HG03064 (cell line): ENCODE measurements at regions not wholly inside any gene's neighbourhood (a gene's known extent, or its start where the extent isn't known, plus 50 kb on each side); places are given as distances from the start of the nearest gene placed in this dataset.

ENCODE experiments used
- ATAC-seq: cut with Tn5 transposase; IDR thresholded peaks from one replicate; pipeline ENCODE4 v1.9.1; 2021; ENCODE audit warnings: low read depth; ENCODE audit not compliant: unreplicated experiment

- ATAC-seq: no peak
Observed at GRCh38 chr4:155077452-155078229, 130.8 kb upstream of the NPY2R start.

- ATAC-seq: no peak
Observed at GRCh38 chr4:155079871-155080270, 128.6 kb upstream of the NPY2R start.

GRCh38 chr4:155081222-155081621, 127.2 kb upstream of the NPY2R start:
- ATAC-seq: no peak

- ATAC-seq: no peak
Observed at GRCh38 chr4:155085843-155086530, 122.4 kb upstream of the NPY2R start.

- no peak for ATAC-seq
Observed at GRCh38 chr4:155094201-155094820, 114.1 kb upstream of the NPY2R start.

GRCh38 chr4:155099231-155099630, 109.2 kb upstream of the NPY2R start:
- no peak for ATAC-seq

- no peak for ATAC-seq
Observed at GRCh38 chr4:155106629-155107028, 101.8 kb upstream of the NPY2R start.

- no peak for ATAC-seq
Observed at GRCh38 chr4:155107059-155107458, 101.4 kb upstream of the NPY2R start.

GRCh38 chr4:155114790-155115189, 93.6 kb upstream of the NPY2R start:
- no peak for ATAC-seq

- ATAC-seq: no peak
Observed at GRCh38 chr4:155119006-155119405, 89.4 kb upstream of the NPY2R start.

GRCh38 chr4:155120536-155120935, 87.9 kb upstream of the NPY2R start:
- ATAC-seq: no peak

- ATAC-seq: no peak
Observed at GRCh38 chr4:155122382-155122781, 86.1 kb upstream of the NPY2R start.

- ATAC-seq: no peak
Observed at GRCh38 chr4:155134136-155134535, 74.3 kb upstream of the NPY2R start.

GRCh38 chr4:155140889-155141288, 67.5 kb upstream of the NPY2R start:
- ATAC-seq: no peak

- ATAC-seq: no peak
Observed at GRCh38 chr4:155143512-155143911, 64.9 kb upstream of the NPY2R start.
